ENCODE measurements at regions not wholly inside any gene's neighbourhood (a gene's known extent, or its start where the extent isn't known, plus 50 kb on each side); places are given as distances from the start of the nearest gene placed in this dataset.

- TF ChIP-seq CBX3 (IDR thresholded peaks at IDR 0.05; ENCODE audit: low read depth), result no peak
- TF ChIP-seq EZH2 (IDR thresholded peaks at IDR 0.05), result no peak
Observed at GRCh38 chr4:156495836-156496235, 475.8 kb downstream of the PDGFC start (continued).

- Histone ChIP-seq H3K4me3 (replicated peaks in 1 of 2; ENCODE audit: low read depth in 1 of 2, low read length in 2 of 2) (no peak overlapping the region), H2AFZ (ENCODE audit: low read depth, low read length, poor library complexity, severe bottlenecking) (no peak overlapping the region), H3K9me3 (ENCODE audit: control insufficient read depth in 1 of 2, insufficient read depth in 1 of 2, low read depth in 1 of 2, low read length in 2 of 2) (no peaks in the 10 kb centered on the region), H4K20me1 (ENCODE audit: insufficient read depth) (no peaks in the 10 kb centered on the region), H3K4me2 (ENCODE audit: low read length) (no peak overlapping the region), H3K4me1 (ENCODE audit: control insufficient read depth in 1 of 2, insufficient read depth in 2 of 2, low read length in 2 of 2) (no peaks in the 10 kb centered on the region), H3K27ac (ENCODE audit: low read depth, low read length) (no peak overlapping the region), H3K9me2 (ENCODE audit: insufficient read depth) (no peaks in the 10 kb centered on the region), H3K27me3 (ENCODE audit: insufficient read depth, low read length) (no peaks in the 10 kb centered on the region), H3K36me3 (ENCODE audit: control insufficient read depth in 1 of 2, insufficient read depth in 2 of 2, low read length in 2 of 2) (no peaks in the 10 kb centered on the region), H3K79me2 (ENCODE audit: insufficient read depth, low read length) (no peaks in the 10 kb centered on the region), H3K9ac (ENCODE audit: low read length) (no peak overlapping the region)
- RAD21 ChIA-PET (ENCODE audit: low non-redundant PET in 1 of 2, low total read pairs in 2 of 2, uncharacterized antibody in 2 of 2, unreplicated experiment in 2 of 2), result no interaction called here
- POLR2A ChIA-PET, result no interaction called here
- BruUV-seq (replicated peaks), result no TSS peak
- TF ChIP-seq ATF3 (IDR thresholded peaks at IDR 0.05), result no peak
- TF ChIP-seq SRF (IDR thresholded peaks at IDR 0.05; ENCODE audit: low read depth), result no peak
- no peak for TF ChIP-seq POLR2AphosphoS5 (IDR thresholded peaks at IDR 0.05; ENCODE audit: low read depth, low read length)
- no peak for TF ChIP-seq RAD21 (IDR thresholded peaks at IDR 0.05; ENCODE audit: low read depth)
- no peak for TF ChIP-seq FOSL1 (IDR thresholded peaks at IDR 0.05; ENCODE audit: low read depth)
- no peak for TF ChIP-seq ZNF274 (IDR thresholded peaks at IDR 0.05; ENCODE audit: low read depth, low read length)
- no peak for TF ChIP-seq ELF1 (IDR thresholded peaks at IDR 0.05; ENCODE audit: borderline replicate concordance, low read depth)
- no peak for TF ChIP-seq YY1 (IDR thresholded peaks at IDR 0.05; ENCODE audit: extremely low read depth, insufficient replicate concordance, low read depth, low read length)
- TF ChIP-seq JUND (IDR thresholded peaks at IDR 0.05), result no peak
- no peak for TF ChIP-seq EZH2phosphoT487 (IDR thresholded peaks at IDR 0.05; ENCODE audit: borderline replicate concordance)
- no peak for TF ChIP-seq REST (IDR thresholded peaks at IDR 0.05; ENCODE audit: low read depth)
- TF ChIP-seq ZFX (IDR thresholded peaks at IDR 0.05), result no peak
- TF ChIP-seq EZH2 (IDR thresholded peaks at IDR 0.05), result no peak
- TF ChIP-seq POLR2A (IDR thresholded peaks at IDR 0.05; ENCODE audit: borderline replicate concordance, extremely low read depth, insufficient read depth, insufficient read length), result no peak
- no peak for TF ChIP-seq CTCF (IDR thresholded peaks at IDR 0.05 in 2 of 3, conservative IDR thresholded peaks at IDR 0.05 in 1 of 3; ENCODE audit: borderline replicate concordance in 1 of 3, insufficient read depth in 1 of 3, low read depth in 2 of 3, low read length in 2 of 3)
- TF ChIP-seq TCF7L2 (IDR thresholded peaks at IDR 0.05; ENCODE audit: borderline replicate concordance, extremely low read depth, insufficient read depth, insufficient read length), result no peak
- TF ChIP-seq CEBPB (IDR thresholded peaks at IDR 0.05; ENCODE audit: low read depth), result no peak
- no peak for TF ChIP-seq CBX3 (IDR thresholded peaks at IDR 0.05; ENCODE audit: low read depth)
- CTCF ChIA-PET, result no interaction called here
- DNase-seq (ENCODE audit: low read depth, low spot score) (no peak), ATAC-seq (no peak)
- intact Hi-C loops (cut with micrococcal nuclease), result no loop called here
Observed at GRCh38 chr4:156495091-156495490, 476.5 kb downstream of the PDGFC start.

Measured in HCT116 (cell line).